Ishikawa (cell line): ENCODE measurements at regions not wholly inside any gene's neighbourhood (a gene's known extent, or its start where the extent isn't known, plus 50 kb on each side); places are given as distances from the start of the nearest gene placed in this dataset.

ENCODE experiments used
- EP300 ChIP-seq: IDR thresholded peaks from 2 replicates; pipeline ENCODE4 v1.6.1; 2012; ENCODE audit warnings: borderline replicate concordance
- TF ChIP-seq, protein P1 (sequence below): IDR thresholded peaks from 2 replicates; pipeline ENCODE4 v1.6.1; 2012; ENCODE audit warnings: low read depth, mild to moderate bottlenecking

DNA sequence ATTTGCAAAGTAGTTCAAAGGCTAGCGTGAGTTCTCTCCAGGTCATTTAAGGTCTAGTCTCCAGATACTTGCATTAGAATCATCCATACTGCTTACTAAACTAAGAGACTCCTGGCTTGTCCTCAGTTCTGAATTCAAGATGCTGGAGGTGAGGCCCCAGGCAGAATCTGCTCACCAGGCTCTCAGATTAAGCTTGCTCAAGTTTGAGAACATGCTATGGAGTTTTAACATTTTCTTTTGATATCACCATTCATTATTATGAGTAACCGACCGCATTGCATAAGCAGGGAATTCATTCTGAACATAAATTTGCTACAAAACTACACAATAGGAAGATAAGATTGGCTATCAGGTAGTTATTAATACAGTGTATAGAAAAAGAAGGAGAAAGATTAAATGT, 409.7 kb upstream of the FANCL start:
- no peak for TF ChIP-seq EP300
- TF ChIP-seq, protein P1, sequence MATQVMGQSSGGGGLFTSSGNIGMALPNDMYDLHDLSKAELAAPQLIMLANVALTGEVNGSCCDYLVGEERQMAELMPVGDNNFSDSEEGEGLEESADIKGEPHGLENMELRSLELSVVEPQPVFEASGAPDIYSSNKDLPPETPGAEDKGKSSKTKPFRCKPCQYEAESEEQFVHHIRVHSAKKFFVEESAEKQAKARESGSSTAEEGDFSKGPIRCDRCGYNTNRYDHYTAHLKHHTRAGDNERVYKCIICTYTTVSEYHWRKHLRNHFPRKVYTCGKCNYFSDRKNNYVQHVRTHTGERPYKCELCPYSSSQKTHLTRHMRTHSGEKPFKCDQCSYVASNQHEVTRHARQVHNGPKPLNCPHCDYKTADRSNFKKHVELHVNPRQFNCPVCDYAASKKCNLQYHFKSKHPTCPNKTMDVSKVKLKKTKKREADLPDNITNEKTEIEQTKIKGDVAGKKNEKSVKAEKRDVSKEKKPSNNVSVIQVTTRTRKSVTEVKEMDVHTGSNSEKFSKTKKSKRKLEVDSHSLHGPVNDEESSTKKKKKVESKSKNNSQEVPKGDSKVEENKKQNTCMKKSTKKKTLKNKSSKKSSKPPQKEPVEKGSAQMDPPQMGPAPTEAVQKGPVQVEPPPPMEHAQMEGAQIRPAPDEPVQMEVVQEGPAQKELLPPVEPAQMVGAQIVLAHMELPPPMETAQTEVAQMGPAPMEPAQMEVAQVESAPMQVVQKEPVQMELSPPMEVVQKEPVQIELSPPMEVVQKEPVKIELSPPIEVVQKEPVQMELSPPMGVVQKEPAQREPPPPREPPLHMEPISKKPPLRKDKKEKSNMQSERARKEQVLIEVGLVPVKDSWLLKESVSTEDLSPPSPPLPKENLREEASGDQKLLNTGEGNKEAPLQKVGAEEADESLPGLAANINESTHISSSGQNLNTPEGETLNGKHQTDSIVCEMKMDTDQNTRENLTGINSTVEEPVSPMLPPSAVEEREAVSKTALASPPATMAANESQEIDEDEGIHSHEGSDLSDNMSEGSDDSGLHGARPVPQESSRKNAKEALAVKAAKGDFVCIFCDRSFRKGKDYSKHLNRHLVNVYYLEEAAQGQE: no peak
